ENCODE measurements at regions not wholly inside any gene's neighbourhood (a gene's known extent, or its start where the extent isn't known, plus 50 kb on each side); places are given as distances from the start of the nearest gene placed in this dataset.

- CTCF ChIA-PET: no interaction called here
- H3K9me3 ChIP-seq: no peaks in the 10 kb centered on the region
Measured at GRCh38 chr13:58254943-58255342, 623.4 kb downstream of the PCDH17 start.

GRCh38 chr13:58266271-58266670 is 634.7 kb downstream of the PCDH17 start:
- H3K4me1 ChIP-seq (ENCODE audit: control insufficient read depth in 1 of 2, insufficient read depth in 2 of 2, low read depth in 1 of 2, low read length in 1 of 2): no peaks in the 10 kb centered on the region
- no peak for DNase-seq
- no peak overlapping the region for H3K9ac ChIP-seq
- no peaks in the 10 kb centered on the region for H3K36me3 ChIP-seq (replicated peaks in 1 of 2; ENCODE audit: control insufficient read depth in 1 of 2, insufficient read depth in 2 of 2, low read length in 1 of 2)
- no peaks in the 10 kb centered on the region for H3K27me3 ChIP-seq (ENCODE audit: insufficient read depth)
- no peak overlapping the region for H3K4me3 ChIP-seq (ENCODE audit: low read depth in 2 of 2, low read length in 1 of 2)
- POLR2A ChIA-PET: no interaction called here
- H3K9me2 ChIP-seq: no peaks in the 10 kb centered on the region
- no peaks in the 10 kb centered on the region for H3K79me2 ChIP-seq (ENCODE audit: insufficient read depth)
- WGBS (ENCODE audit: low lambda C conversion rate): 18% methylated on average over 1 of the region's 1 CpG
- H3K27ac ChIP-seq (ENCODE audit: low read depth in 2 of 2, low read length in 1 of 2): no peak overlapping the region
- H2AFZ ChIP-seq (ENCODE audit: low read depth): no peak overlapping the region
- no peaks in the 10 kb centered on the region for H3K9me3 ChIP-seq
- no peaks in the 10 kb centered on the region for H3F3A ChIP-seq (replicated peaks; ENCODE audit: insufficient read depth)
- CTCF ChIA-PET: no interaction called here
- H4K20me1 ChIP-seq (ENCODE audit: insufficient read depth): no peaks in the 10 kb centered on the region
- no peak overlapping the region for H3K4me2 ChIP-seq
- TF ChIP-seq IRF3 (IDR thresholded peaks at IDR 0.05; ENCODE audit: low read depth, low read length) (no peak), FOXJ3 (CRISPR knock-in tag; IDR thresholded peaks at IDR 0.05) (no peak), EZH2phosphoT487 (IDR thresholded peaks at IDR 0.05; ENCODE audit: borderline replicate concordance, low read depth) (no peak), ZBTB33 (IDR thresholded peaks at IDR 0.05; ENCODE audit: borderline replicate concordance, low read depth) (no peak), ELF1 (IDR thresholded peaks at IDR 0.05) (no peak), TCF12 (IDR thresholded peaks at IDR 0.05) (no peak), NFIC (IDR thresholded peaks at IDR 0.05; ENCODE audit: borderline replicate concordance) (no peak), FOXM1 (IDR thresholded peaks at IDR 0.05; ENCODE audit: low read depth) (no peak), RFX5 (IDR thresholded peaks at IDR 0.05; ENCODE audit: low read length) (no peak)
- TF ChIP-seq, protein P1, sequence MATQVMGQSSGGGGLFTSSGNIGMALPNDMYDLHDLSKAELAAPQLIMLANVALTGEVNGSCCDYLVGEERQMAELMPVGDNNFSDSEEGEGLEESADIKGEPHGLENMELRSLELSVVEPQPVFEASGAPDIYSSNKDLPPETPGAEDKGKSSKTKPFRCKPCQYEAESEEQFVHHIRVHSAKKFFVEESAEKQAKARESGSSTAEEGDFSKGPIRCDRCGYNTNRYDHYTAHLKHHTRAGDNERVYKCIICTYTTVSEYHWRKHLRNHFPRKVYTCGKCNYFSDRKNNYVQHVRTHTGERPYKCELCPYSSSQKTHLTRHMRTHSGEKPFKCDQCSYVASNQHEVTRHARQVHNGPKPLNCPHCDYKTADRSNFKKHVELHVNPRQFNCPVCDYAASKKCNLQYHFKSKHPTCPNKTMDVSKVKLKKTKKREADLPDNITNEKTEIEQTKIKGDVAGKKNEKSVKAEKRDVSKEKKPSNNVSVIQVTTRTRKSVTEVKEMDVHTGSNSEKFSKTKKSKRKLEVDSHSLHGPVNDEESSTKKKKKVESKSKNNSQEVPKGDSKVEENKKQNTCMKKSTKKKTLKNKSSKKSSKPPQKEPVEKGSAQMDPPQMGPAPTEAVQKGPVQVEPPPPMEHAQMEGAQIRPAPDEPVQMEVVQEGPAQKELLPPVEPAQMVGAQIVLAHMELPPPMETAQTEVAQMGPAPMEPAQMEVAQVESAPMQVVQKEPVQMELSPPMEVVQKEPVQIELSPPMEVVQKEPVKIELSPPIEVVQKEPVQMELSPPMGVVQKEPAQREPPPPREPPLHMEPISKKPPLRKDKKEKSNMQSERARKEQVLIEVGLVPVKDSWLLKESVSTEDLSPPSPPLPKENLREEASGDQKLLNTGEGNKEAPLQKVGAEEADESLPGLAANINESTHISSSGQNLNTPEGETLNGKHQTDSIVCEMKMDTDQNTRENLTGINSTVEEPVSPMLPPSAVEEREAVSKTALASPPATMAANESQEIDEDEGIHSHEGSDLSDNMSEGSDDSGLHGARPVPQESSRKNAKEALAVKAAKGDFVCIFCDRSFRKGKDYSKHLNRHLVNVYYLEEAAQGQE (IDR thresholded peaks at IDR 0.05; ENCODE audit: low read depth, low read length): no peak

More at GRCh38 chr13:58254943-58255342, 623.4 kb downstream of the PCDH17 start:
- Histone ChIP-seq H3F3A (replicated peaks; ENCODE audit: insufficient read depth) (no peaks in the 10 kb centered on the region), H3K9me2 (no peaks in the 10 kb centered on the region), H3K4me3 (ENCODE audit: low read depth in 2 of 2, low read length in 1 of 2) (no peak overlapping the region), H3K4me2 (no peak overlapping the region), H3K36me3 (replicated peaks in 1 of 2; ENCODE audit: control insufficient read depth in 1 of 2, insufficient read depth in 2 of 2, low read length in 1 of 2) (no peaks in the 10 kb centered on the region), H2AFZ (ENCODE audit: low read depth) (no peak overlapping the region), H3K4me1 (ENCODE audit: control insufficient read depth in 1 of 2, insufficient read depth in 2 of 2, low read depth in 1 of 2, low read length in 1 of 2) (no peaks in the 10 kb centered on the region), H3K9ac (no peak overlapping the region), H3K79me2 (ENCODE audit: insufficient read depth) (no peaks in the 10 kb centered on the region), H3K27me3 (ENCODE audit: insufficient read depth) (no peaks in the 10 kb centered on the region), H3K27ac (ENCODE audit: low read depth in 2 of 2, low read length in 1 of 2) (no peak overlapping the region), H4K20me1 (ENCODE audit: insufficient read depth) (no peaks in the 10 kb centered on the region)
- no peak for DNase-seq
- POLR2A ChIA-PET: no interaction called here
- 69% methylated on average over 1 of the region's 1 CpG for WGBS (ENCODE audit: low lambda C conversion rate)
- TF ChIP-seq EP300 (IDR thresholded peaks at IDR 0.05; ENCODE audit: borderline replicate concordance in 1 of 2, low read depth in 1 of 2, low read length in 1 of 2): no peak
- TF ChIP-seq, protein P2, sequence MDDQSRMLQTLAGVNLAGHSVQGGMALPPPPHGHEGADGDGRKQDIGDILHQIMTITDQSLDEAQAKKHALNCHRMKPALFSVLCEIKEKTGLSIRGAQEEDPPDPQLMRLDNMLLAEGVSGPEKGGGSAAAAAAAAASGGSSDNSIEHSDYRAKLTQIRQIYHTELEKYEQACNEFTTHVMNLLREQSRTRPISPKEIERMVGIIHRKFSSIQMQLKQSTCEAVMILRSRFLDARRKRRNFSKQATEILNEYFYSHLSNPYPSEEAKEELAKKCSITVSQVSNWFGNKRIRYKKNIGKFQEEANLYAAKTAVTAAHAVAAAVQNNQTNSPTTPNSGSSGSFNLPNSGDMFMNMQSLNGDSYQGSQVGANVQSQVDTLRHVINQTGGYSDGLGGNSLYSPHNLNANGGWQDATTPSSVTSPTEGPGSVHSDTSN (IDR thresholded peaks at IDR 0.05): no peak
- no peak for TF ChIP-seq ELF1 (IDR thresholded peaks at IDR 0.05)
- TF ChIP-seq MXI1 (IDR thresholded peaks at IDR 0.05; ENCODE audit: low read depth, low read length): no peak
- TF ChIP-seq TCF12 (IDR thresholded peaks at IDR 0.05): no peak
- TF ChIP-seq, protein P3, sequence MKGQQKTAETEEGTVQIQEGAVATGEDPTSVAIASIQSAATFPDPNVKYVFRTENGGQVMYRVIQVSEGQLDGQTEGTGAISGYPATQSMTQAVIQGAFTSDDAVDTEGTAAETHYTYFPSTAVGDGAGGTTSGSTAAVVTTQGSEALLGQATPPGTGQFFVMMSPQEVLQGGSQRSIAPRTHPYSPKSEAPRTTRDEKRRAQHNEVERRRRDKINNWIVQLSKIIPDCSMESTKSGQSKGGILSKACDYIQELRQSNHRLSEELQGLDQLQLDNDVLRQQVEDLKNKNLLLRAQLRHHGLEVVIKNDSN (IDR thresholded peaks at IDR 0.05; ENCODE audit: borderline replicate concordance, low read depth): no peak
- no peak for TF ChIP-seq YY1 (IDR thresholded peaks at IDR 0.05; ENCODE audit: low read depth)
- TF ChIP-seq POLR2AphosphoS5 (IDR thresholded peaks at IDR 0.05; ENCODE audit: low read depth, low read length): no peak
- no peak for TF ChIP-seq NFIC (IDR thresholded peaks at IDR 0.05; ENCODE audit: borderline replicate concordance)
- TF ChIP-seq IRF3 (IDR thresholded peaks at IDR 0.05; ENCODE audit: low read depth, low read length): no peak
- no peak for TF ChIP-seq RAD21 (IDR thresholded peaks at IDR 0.05; ENCODE audit: low read length)
- no peak for TF ChIP-seq JUND (IDR thresholded peaks at IDR 0.05)
